Testis (tissue), 2 donors: ENCODE measurements at regions not wholly inside any gene's neighbourhood (a gene's known extent, or its start where the extent isn't known, plus 50 kb on each side); places are given as distances from the start of the nearest gene placed in this dataset.

ENCODE experiments used
- CTCF ChIP-seq, 3 experiments: fragments of 450-650 bp in 2 of 3; fragments of 200-600 bp in 1 of 3; sonication (generic) in 1 of 3; IDR thresholded peaks; one replicate each; pipeline ENCODE4 v1.5.1; 2016 to 2019; ENCODE audit warnings: antibody characterized with exemption in 3 of 3, mild to moderate bottlenecking in 2 of 3, moderate library complexity in 1 of 3
- POLR2A ChIP-seq: fragments of 450-650 bp; IDR thresholded peaks from one replicate; pipeline ENCODE4 v1.6.1; 2017; ENCODE audit warnings: antibody characterized with exemption, mild to moderate bottlenecking, moderate library complexity

- no peak for TF ChIP-seq CTCF (IDR thresholded peaks at IDR 0.05)
- TF ChIP-seq POLR2A = no peak
Measured at GRCh38 chr13:50275392-50276063, 260.3 kb downstream of the KCNRG start.
